ENCODE measurements at regions not wholly inside any gene's neighbourhood (a gene's known extent, or its start where the extent isn't known, plus 50 kb on each side); places are given as distances from the start of the nearest gene placed in this dataset.
A peak's percentile ranks its signal among the peaks of the same experiment; 100 is the strongest.
"Not testable (repeated sequence)": the region's sequence is repeated elsewhere in the genome, so short reads cannot be mapped to it uniquely, and the experiment has no call there.

- ATAC-seq, result not testable (repeated sequence)
These were observed 742.5 kb downstream of the SPATA31A1 start for GRCh38 chr9:40097992-40098391.

GRCh38 chr9:40106003-40106782 lies 750.7 kb downstream of the SPATA31A1 start:
- ATAC-seq, result peak; percentile 36 to 55

- not testable (repeated sequence) for ATAC-seq
These were observed 751.3 kb downstream of the SPATA31A1 start for GRCh38 chr9:40106783-40107248.

- ATAC-seq, result not testable (repeated sequence)
These were observed 751.8 kb downstream of the SPATA31A1 start for GRCh38 chr9:40107251-40107650.

- not testable (repeated sequence) for ATAC-seq
These were observed 753.0 kb downstream of the SPATA31A1 start for GRCh38 chr9:40108465-40108864.

- not testable (repeated sequence) for ATAC-seq
These were observed 755.3 kb downstream of the SPATA31A1 start for GRCh38 chr9:40110751-40111150.

- not testable (repeated sequence) for ATAC-seq
These were observed 756.1 kb downstream of the SPATA31A1 start for GRCh38 chr9:40111571-40111970.

- ATAC-seq, result not testable (repeated sequence)
These were observed 775.1 kb downstream of the SPATA31A1 start for GRCh38 chr9:40130598-40130997.

- not testable (repeated sequence) for ATAC-seq
These were observed 813.7 kb downstream of the SPATA31A1 start for GRCh38 chr9:40169204-40169603.

- not testable (repeated sequence) for ATAC-seq
These were observed 817.8 kb downstream of the SPATA31A1 start for GRCh38 chr9:40173316-40173715.

GRCh38 chr9:40174035-40174434 lies 818.6 kb downstream of the SPATA31A1 start:
- not testable (repeated sequence) for ATAC-seq

GRCh38 chr9:40177403-40177802 lies 821.9 kb downstream of the SPATA31A1 start:
- not testable (repeated sequence) for ATAC-seq

GRCh38 chr9:40191403-40191802 lies 835.9 kb downstream of the SPATA31A1 start:
- ATAC-seq, result not testable (repeated sequence)

- not testable (repeated sequence) for ATAC-seq
These were observed 836.7 kb downstream of the SPATA31A1 start for GRCh38 chr9:40192162-40192561.

GRCh38 chr9:40196165-40196714 lies 840.8 kb downstream of the SPATA31A1 start:
- not testable (repeated sequence) for ATAC-seq

- ATAC-seq, result not testable (repeated sequence)
These were observed 841.3 kb downstream of the SPATA31A1 start for GRCh38 chr9:40196803-40197202.

- not testable (repeated sequence) for ATAC-seq
These were observed 866.2 kb downstream of the SPATA31A1 start for GRCh38 chr9:40221596-40222233.

- ATAC-seq, result peak in 1 of 2 donors; percentile 48
These were observed 867.2 kb downstream of the SPATA31A1 start for GRCh38 chr9:40222617-40223200.

GRCh38 chr9:40223353-40223752 lies 867.9 kb downstream of the SPATA31A1 start:
- ATAC-seq, result not testable (repeated sequence)

All from activated CD4-positive, CD25-positive, alpha-beta regulatory T cell treated with anti-CD3 and anti-CD28 coated beads, Interleukin-2, amount 50 U/mL, for 24 hours (primary cell).